ENCODE measurements at regions not wholly inside any gene's neighbourhood (a gene's known extent, or its start where the extent isn't known, plus 50 kb on each side); places are given as distances from the start of the nearest gene placed in this dataset.

- TF ChIP-seq CTCF (IDR thresholded peaks at IDR 0.05): no peak
- intact Hi-C loops (cut with DNase I): no loop called here
Measured at GRCh38 chr1:65494671-65495070, 74.2 kb downstream of the LEPR start.

GRCh38 chr1:65495137-65495536 lies 74.7 kb downstream of the LEPR start:
- no peak for TF ChIP-seq CTCF (IDR thresholded peaks at IDR 0.05)
- Histone ChIP-seq H3K36me3 (no peaks in the 10 kb centered on the region), H3K9me3 (no peaks in the 10 kb centered on the region), H3K4me1 (peaks cover 0 to 4% of the 10 kb centered on the region in 2 donors), H3K27me3 (no peaks in the 10 kb centered on the region), H3K4me3 (no peak overlapping the region), H3K27ac (no peak overlapping the region)
- no peak for DNase-seq (ENCODE audit: low spot score in 2 of 2)
- intact Hi-C loops (cut with DNase I): no loop called here

More at GRCh38 chr1:65494671-65495070, 74.2 kb downstream of the LEPR start:
- Histone ChIP-seq H3K9me3 (no peaks in the 10 kb centered on the region), H3K4me1 (peaks cover 0 to 4% of the 10 kb centered on the region in 2 donors), H3K36me3 (no peaks in the 10 kb centered on the region), H3K4me3 (no peak overlapping the region), H3K27ac (no peak overlapping the region), H3K27me3 (no peaks in the 10 kb centered on the region)
- no peak for DNase-seq (ENCODE audit: low spot score in 2 of 2)

GRCh38 chr1:65497256-65497830 lies 76.9 kb downstream of the LEPR start:
- Histone ChIP-seq H3K27ac (no peak overlapping the region), H3K4me1 (peaks cover 0 to 4% of the 10 kb centered on the region in 2 donors), H3K4me3 (no peak overlapping the region), H3K9me3 (no peaks in the 10 kb centered on the region), H3K36me3 (no peaks in the 10 kb centered on the region), H3K27me3 (no peaks in the 10 kb centered on the region)
- TF ChIP-seq CTCF (IDR thresholded peaks at IDR 0.05): no peak
- intact Hi-C loops (cut with DNase I): no loop called here
- no peak for DNase-seq (ENCODE audit: low spot score in 2 of 2)

- no peak for TF ChIP-seq CTCF (IDR thresholded peaks at IDR 0.05)
- Histone ChIP-seq H3K9me3 (no peaks in the 10 kb centered on the region), H3K4me3 (no peak overlapping the region), H3K27me3 (no peaks in the 10 kb centered on the region), H3K4me1 (no peaks in the 10 kb centered on the region), H3K36me3 (no peaks in the 10 kb centered on the region), H3K27ac (no peak overlapping the region)
- no peak for DNase-seq (ENCODE audit: low spot score in 2 of 2)
- intact Hi-C loops (cut with DNase I): no loop called here
Measured at GRCh38 chr1:65503427-65503826, 83.0 kb downstream of the LEPR start.

- intact Hi-C loops (cut with DNase I): no loop called here
- DNase-seq (ENCODE audit: low spot score in 2 of 2): no peak
- Histone ChIP-seq H3K36me3 (no peaks in the 10 kb centered on the region), H3K27ac (no peak overlapping the region), H3K4me3 (no peak overlapping the region), H3K27me3 (no peaks in the 10 kb centered on the region), H3K9me3 (no peaks in the 10 kb centered on the region), H3K4me1 (no peaks in the 10 kb centered on the region)
- TF ChIP-seq CTCF (IDR thresholded peaks at IDR 0.05): no peak
Measured at GRCh38 chr1:65504263-65504662, 83.8 kb downstream of the LEPR start.
